ENCODE measurements at regions not wholly inside any gene's neighbourhood (a gene's known extent, or its start where the extent isn't known, plus 50 kb on each side); places are given as distances from the start of the nearest gene placed in this dataset.

- Histone ChIP-seq H3K4me3 (no peak overlapping the region), H3K27me3 (replicated peaks in 1 of 7) (no peaks in the 10 kb centered on the region), H3K4me1 (no peaks in the 10 kb centered on the region), H3K9me3 (peaks cover 0 to 23% (median 9%) of the 10 kb centered on the region in 8 donors), H3K27ac (no peak overlapping the region), H3K36me3 (peaks cover 0 to 9% (median 0%) of the 10 kb centered on the region in 6 donors)
- DNase-seq, result no peak
- TF ChIP-seq CTCF (IDR thresholded peaks at IDR 0.05 in 8 of 11, conservative IDR thresholded peaks at IDR 0.05 in 3 of 11) (no peak), POLR2A (IDR thresholded peaks at IDR 0.05) (no peak), POLR2AphosphoS5 (IDR thresholded peaks at IDR 0.05) (no peak)
- intact Hi-C loops (cut with DNase I; ENCODE audit: low total_unique reads), result no loop called here
- 28 to 99% (median 54%) methylated on average over 3 of the region's 3 CpGs for WGBS, 5 donors
Measured at GRCh38 chrX:74090049-74090448, 213.9 kb upstream of the ZCCHC13 start.

GRCh38 chrX:74085642-74086236 is 218.2 kb upstream of the ZCCHC13 start:
- TF ChIP-seq POLR2AphosphoS5 (IDR thresholded peaks at IDR 0.05) (no peak), CTCF (IDR thresholded peaks at IDR 0.05 in 8 of 11, conservative IDR thresholded peaks at IDR 0.05 in 3 of 11) (no peak), POLR2A (IDR thresholded peaks at IDR 0.05) (no peak)
- Histone ChIP-seq H3K9me3 (peaks cover 4 to 22% (median 10%) of the 10 kb centered on the region in 8 donors), H3K4me1 (no peaks in the 10 kb centered on the region), H3K27me3 (replicated peaks in 1 of 7) (peaks cover 0 to 4% (median 0%) of the 10 kb centered on the region in 7 donors), H3K36me3 (peaks cover 0 to 15% (median 0%) of the 10 kb centered on the region in 6 donors), H3K4me3 (no peak overlapping the region), H3K27ac (no peak overlapping the region)
- 44 to 100% (median 80%) methylated on average over 1 of the region's 1 CpG for WGBS, 5 donors
- intact Hi-C loops (cut with DNase I; ENCODE audit: low total_unique reads), result no loop called here
- no peak for DNase-seq

GRCh38 chrX:74080165-74080564 is 223.8 kb upstream of the ZCCHC13 start:
- Histone ChIP-seq H3K27ac (no peak overlapping the region), H3K36me3 (peaks cover 0 to 7% (median 0%) of the 10 kb centered on the region in 6 donors), H3K4me1 (no peaks in the 10 kb centered on the region), H3K4me3 (no peak overlapping the region), H3K27me3 (replicated peaks in 1 of 7) (peaks cover 0 to 4% (median 0%) of the 10 kb centered on the region in 7 donors), H3K9me3 (peaks cover 7 to 31% (median 18%) of the 10 kb centered on the region in 8 donors)
- intact Hi-C loops (cut with DNase I; ENCODE audit: low total_unique reads), result no loop called here
- DNase-seq, result no peak
- TF ChIP-seq POLR2A (IDR thresholded peaks at IDR 0.05), result no peak
- TF ChIP-seq POLR2AphosphoS5 (IDR thresholded peaks at IDR 0.05), result no peak
- TF ChIP-seq CTCF (IDR thresholded peaks at IDR 0.05 in 8 of 11, conservative IDR thresholded peaks at IDR 0.05 in 3 of 11), result no peak

GRCh38 chrX:74065831-74066390 is 213.4 kb upstream of the XIST start:
- 90 to 97% (median 94%) methylated on average over 18 to 27 of the region's 27 CpGs for WGBS, 5 donors
- H3K4me1 ChIP-seq, result no peaks in the 10 kb centered on the region
- no peak overlapping the region for H3K4me3 ChIP-seq
- no peak for TF ChIP-seq POLR2A (IDR thresholded peaks at IDR 0.05)
- TF ChIP-seq POLR2AphosphoS5 (IDR thresholded peaks at IDR 0.05), result no peak
- TF ChIP-seq CTCF (IDR thresholded peaks at IDR 0.05 in 8 of 11, conservative IDR thresholded peaks at IDR 0.05 in 3 of 11), result no peak
- H3K9me3 ChIP-seq, result peaks cover 0 to 21% (median 7%) of the 10 kb centered on the region in 8 donors
- H3K27me3 ChIP-seq (replicated peaks in 1 of 7), result no peaks in the 10 kb centered on the region
- no peak for DNase-seq
- no peak overlapping the region for H3K27ac ChIP-seq
- intact Hi-C loops (cut with DNase I; ENCODE audit: low total_unique reads), result no loop called here
- peaks cover 0 to 6% (median 0%) of the 10 kb centered on the region in 6 donors for H3K36me3 ChIP-seq
